SK-MEL-5 (cell line): ENCODE measurements at regions not wholly inside any gene's neighbourhood (a gene's known extent, or its start where the extent isn't known, plus 50 kb on each side); places are given as distances from the start of the nearest gene placed in this dataset.

Experiments
- DNase-seq: peaks from one replicate; pipeline ENCODE4 v3.0.0-alpha.2; 2016; ENCODE audit warnings: low read depth, low spot score
- in situ Hi-C: cut with HindIII; loops from 2 replicates; pipeline ENCODE4 v1.10.0; 2016; ENCODE audit warnings: low sequenced_read_pairs, high pct_unique_total_duplicates, low pct_unique_long_range_greater_than_20kb

DNA sequence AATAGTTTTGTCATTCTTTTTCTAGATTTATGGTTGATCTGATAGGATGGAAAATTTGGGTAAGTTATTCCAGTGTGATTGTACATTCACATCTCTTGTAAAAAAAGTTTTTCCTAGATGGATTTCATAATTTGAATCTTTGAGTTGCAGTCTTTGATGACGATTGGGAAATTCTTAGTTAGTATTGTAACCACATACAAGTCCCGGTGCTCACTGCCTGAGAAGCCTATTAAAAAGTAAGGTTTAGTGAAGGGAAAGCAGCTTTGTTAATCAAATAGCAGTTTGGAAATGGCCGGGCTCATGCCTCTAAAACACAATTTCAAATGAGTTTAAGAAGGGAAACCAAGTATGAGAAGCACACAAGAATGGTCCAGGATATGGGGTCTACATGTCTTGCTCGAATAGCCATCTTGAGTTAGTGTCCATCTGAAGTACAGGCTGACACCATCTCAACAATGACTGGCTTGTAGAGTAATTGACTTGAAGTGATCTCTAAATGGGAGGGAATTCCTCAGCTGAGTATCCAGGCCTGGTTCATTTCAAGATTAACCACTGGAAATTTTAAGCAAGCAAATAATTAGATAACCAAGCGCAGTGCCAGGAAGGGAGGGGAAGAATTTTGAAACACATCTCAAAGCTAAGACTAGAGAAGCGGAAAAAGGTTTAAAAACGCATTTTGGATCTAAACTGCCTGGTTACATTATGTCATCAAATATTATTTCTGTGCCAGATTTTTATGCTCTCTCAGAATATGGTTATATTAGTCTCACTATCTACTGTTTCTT is 1145.6 kb upstream of the MIR17HG start:
- no peak for DNase-seq
- in situ Hi-C loops, result no loop called here

DNA sequence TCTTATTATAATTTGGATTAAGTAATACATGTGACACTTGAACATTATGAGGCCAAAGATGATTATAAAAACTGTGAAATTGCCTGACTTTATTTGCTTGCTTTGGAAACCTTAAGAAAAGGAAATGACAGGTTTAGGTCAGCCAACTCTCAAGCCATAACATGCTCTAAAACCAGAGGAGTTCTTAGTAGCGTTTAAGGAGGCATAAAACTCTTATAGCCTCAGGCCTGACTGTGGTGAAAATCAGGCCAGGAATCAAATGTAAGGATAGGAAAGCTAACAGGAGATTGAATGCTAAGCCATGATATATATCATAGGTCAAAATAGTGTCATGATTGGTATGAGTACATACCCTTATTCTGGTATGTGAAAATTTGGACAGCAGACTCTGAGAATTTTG is 1142.4 kb upstream of the MIR17HG start:
- DNase-seq, result no peak
- in situ Hi-C loops, result no loop called here

DNA sequence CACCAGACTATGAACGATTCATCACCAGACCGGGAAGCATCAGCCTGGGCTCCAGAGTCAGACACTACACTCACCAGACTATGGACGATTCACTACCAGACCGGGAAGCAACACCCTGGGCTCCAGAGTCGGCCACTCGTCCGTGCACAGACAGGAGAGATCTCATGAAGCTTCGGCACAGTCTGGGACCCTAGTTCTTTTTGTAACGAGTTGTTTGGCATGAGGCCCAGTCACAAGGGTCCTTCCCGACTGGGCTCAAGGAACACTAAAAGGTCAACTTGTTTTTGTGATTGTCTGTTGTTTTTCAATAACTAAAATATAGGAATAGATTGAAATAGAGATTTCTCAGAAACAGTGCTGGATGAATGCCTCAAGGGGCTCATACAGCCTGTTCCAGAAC is 1141.6 kb upstream of the MIR17HG start:
- in situ Hi-C loops, result no loop called here
- peak; percentile 17 for DNase-seq

DNA sequence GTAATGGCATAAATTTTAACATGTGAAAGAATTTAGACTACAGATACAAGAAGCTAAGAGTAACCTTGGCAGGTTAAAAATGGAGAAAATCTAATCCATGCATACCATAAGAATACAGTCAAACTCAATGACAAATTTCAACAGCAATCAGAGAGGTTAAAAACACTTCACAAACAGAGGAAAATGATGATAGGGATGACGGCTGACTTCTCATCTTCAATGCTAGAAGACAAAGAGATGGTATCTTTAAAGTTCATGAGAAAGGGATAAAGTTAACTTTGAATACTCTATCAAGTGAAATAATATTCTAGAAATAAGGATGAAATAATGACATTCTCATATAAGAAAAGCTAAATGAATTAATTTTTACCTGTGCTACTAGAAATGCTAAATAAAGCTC is 1130.2 kb upstream of the MIR17HG start:
- in situ Hi-C loops, result no loop called here
- no peak for DNase-seq

DNA sequence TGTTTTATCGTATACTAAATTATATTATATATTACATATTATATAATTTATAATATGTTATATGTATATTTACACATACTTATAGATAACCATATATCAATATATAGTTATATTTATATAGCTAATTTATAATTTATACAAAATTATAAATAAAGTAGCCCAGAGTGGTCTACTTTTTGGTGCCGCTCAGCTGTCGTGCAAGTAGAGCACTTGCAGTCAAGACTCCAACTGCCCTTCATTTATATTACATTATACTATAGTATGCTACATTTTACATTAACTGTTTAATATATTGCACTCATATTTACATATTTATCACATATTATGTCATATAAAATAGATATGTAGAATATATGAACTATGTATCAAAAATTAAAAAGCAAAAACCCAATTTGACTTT is 1124.7 kb upstream of the MIR17HG start:
- no peak for DNase-seq
- in situ Hi-C loops, result no loop called here

DNA sequence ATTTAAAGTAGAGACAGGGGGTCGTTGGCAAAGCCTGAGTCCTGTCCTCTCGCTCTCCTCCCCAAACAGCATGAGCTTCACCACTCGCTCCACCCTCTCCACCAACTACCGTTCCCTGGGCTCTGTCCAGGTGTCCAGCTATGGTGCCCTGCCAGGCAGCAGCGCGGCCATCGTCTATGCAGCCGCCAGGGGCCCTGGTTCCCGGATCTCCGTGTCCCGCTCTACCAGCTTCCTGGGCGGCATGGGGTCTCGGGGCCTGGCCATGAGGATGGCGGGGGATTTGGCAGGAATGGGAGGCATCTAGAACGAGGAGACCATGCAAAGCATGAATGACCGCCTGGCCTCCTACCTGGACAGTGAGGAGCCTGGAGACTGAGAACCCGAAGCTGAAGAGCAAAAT is 1117.2 kb upstream of the MIR17HG start:
- in situ Hi-C loops, result no loop called here

DNA sequence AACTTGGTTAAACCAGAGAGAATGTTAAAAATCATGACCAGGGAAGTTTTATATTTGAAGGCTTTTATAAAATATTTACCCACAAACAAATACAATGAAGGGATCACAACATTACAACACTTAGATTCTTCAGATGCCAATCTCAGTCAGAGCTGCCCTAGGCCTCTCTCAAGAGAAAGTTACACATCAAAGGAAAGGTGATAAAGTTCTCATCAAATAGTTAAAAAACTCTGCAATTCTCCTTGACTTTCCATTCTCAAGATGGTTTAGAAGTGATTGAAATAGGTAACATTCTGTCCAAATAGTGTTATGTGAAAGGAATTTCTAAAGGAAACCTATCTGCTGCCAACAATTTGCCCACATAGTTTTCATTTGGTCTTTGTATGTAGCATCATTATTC is 1115.2 kb upstream of the MIR17HG start:
- in situ Hi-C loops, result no loop called here
- no peak for DNase-seq

More for the DNA sequence above, 1117.2 kb upstream of the MIR17HG start:
- DNase-seq, result no peak

DNA sequence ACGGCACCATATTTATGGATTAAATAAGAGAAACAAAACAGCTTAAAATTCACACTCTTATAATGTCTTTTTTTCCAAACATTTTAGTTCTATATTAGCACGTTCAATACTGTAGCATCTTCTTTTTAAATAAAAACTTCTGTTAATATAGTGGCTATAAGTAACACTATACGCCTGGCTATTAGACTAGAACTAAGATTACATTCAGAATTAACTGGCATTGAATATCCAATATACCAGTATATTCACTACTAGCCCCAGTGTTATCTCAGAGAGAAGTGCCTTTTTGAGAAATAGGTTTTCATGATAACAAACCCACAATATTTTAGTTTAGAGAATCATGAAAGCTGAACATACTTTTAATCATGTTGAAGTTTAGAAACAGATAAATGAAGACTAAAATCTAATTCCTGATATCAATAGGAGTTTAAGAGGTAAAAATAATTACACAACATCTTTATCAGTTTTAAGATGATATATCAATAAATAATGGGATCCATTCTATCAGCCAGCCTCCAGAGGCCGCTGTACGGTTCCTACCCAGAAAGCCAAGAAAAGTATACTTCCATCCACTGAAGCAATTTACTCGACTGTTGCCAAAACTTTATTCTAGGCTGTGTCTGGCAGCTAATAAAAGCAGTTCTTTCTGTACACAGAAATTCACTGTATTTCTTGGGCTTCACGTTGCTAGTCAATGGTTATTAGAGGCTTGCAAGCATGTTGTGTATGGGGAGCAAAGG is 1113.4 kb upstream of the MIR17HG start:
- peak; percentile 47 for DNase-seq
- in situ Hi-C loops, result no loop called here

DNA sequence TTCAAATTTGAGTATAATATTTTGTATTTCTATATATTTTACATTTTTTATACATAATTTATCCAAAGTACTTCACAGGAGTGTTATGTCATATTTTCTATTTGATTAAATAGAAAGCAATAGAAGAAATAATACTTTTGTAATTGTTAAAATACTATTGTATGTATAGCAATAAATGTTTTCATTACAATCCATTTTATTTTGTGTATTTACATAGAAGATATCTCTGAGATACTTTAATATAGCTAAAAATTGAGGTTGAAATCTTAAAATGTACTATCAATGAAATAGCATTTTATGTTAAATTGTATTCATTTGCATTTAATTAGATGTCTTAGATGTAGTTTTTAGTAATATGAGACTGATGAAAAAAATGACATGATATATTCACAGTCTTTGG is 1109.6 kb upstream of the MIR17HG start:
- DNase-seq, result no peak
- in situ Hi-C loops, result no loop called here

DNA sequence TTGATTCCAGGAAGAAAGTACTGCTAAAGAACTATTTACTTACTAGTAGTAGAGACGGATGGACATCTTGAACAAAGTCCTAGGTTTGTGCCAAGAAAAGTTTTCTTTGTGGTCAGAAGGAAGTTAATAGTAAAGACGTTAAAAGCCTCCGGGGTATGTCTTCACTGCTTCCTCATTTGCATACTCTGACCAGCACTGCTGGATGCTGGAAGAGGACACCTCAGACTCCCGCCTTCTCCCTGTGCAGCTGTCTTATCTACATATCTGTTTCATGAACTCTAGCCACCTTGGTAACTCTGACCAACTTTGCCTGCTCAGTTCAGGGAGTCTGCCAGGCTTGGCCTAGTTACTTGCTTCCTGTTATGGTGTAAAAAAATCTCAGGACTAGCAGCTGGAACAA is 1109.1 kb upstream of the MIR17HG start:
- DNase-seq, result peak; percentile 23

DNA sequence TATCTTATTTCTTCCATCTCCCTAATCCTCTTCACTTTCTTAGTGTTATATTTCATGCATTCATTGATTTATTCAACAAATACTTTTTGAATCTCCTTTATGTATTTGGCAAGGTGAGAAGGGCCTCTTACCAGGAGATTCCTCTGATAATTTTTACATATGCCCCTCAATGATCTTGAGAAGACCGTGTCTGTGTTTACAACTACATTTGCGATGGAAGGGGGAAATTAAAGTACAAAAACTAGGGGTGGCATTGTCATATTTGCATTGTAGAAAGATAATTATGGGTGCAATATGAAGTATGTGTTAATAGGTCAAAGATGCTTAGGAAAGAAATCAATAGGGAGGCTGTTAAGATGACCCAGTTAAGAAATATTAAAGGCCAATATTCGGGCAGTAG is 1108.4 kb upstream of the MIR17HG start:
- in situ Hi-C loops, result no loop called here
- no peak for DNase-seq

More for the DNA sequence above, 1109.1 kb upstream of the MIR17HG start:
- in situ Hi-C loops, result no loop called here

DNA sequence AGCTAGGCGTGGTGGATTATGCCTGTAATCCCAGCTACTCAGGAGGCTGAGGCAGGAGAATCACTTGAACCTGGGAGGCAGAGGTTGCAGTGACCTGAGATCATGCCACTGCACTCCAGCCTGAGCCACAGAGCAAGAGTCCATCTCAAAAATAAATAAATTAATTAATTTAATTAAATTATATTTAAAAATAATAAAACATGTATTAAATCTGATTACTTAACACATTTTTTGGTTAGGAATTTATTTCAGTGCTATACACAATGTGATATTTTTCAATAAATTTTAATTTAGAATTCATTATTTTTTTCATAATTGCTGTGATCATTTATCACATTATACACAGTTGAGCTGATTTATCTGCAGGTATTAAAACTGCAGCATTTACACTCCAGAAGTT is 1101.5 kb upstream of the MIR17HG start:
- in situ Hi-C loops, result no loop called here
- no peak for DNase-seq

DNA sequence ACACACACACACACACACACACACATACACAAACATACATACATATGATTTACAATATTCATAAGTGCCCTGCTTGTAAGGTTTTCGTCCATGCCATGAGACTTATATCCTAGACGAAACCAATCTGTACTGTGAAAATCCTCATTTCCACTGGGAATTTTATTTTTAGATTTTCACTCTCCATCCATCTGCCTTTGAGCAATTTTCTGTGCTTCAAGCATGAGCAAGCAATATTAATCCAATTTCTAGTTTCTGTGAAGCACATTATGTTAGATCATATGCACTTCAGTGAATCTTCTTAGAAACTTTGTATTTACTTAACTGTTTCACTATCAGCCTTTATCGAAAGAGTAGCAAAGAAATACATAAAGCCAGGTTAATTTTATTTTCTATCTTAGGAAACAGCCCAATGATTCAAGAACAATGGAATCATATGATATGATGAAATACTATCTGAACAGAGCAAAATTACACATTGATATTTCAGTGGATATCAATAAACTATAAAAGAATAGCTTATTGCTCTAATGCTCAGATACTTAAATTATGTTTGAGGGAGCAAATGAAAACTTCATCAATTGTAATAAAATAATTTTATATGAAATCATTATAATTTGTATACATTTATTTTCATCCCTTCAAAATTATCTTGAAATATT is 1100.7 kb upstream of the MIR17HG start:
- DNase-seq, result no peak
- in situ Hi-C loops, result no loop called here

DNA sequence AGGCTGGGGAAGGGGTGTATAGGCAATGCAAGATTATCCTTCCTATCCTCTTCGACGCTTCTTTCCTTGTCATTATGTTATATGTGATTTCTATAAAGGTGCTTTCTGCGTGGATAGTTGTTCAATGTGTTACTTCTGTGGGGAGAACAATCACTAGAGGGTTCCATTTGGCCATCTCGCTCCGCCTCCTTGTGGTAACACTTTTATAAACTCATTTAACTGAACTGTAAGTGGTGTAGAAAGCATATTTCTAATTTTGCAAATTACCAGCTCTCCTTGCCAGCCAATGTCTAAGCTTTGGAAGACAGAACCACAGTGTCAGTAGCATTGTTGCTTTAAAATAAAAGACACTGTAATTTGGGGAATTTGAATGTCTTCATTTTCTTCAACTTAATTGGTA is 1093.7 kb upstream of the MIR17HG start:
- no peak for DNase-seq
- in situ Hi-C loops, result no loop called here

DNA sequence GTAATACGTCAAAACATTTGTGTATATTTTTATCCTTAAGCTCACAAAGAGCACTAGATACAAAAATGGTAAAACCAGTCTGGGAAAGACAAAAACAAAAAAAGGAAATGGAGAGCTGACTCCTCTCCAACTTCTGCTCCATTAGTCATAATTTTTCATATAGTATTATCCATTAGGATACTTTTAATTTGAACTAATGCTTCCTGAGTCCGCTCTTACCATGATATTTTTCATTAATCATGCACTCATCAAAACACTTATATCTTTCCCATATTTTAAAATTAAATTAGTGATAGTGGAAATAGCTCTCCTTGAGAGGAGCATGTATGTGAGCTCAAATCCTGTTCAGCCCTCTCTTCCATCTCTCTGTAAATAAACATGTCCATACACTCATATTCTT is 1093.0 kb upstream of the MIR17HG start:
- no peak for DNase-seq
- in situ Hi-C loops, result no loop called here

DNA sequence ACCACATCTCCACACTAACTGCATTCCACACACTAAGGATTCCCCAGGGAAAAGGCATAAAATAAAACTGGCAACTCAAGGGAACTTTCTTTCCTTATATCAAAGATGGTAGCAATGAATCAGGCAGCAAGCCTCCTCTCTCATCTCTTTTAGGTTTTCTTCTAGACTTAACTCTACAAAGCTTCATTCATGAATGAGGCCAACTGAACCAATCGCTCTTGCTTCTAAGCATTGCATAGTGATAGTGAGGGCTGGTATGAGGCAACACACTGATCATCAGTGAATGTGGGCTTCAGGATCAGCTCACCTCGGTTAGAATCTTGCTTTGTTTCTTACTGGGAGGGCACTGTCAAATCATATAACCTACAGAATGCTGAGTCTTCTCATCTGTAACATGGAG is 1090.7 kb upstream of the MIR17HG start:
- DNase-seq, result no peak
- in situ Hi-C loops, result no loop called here

DNA sequence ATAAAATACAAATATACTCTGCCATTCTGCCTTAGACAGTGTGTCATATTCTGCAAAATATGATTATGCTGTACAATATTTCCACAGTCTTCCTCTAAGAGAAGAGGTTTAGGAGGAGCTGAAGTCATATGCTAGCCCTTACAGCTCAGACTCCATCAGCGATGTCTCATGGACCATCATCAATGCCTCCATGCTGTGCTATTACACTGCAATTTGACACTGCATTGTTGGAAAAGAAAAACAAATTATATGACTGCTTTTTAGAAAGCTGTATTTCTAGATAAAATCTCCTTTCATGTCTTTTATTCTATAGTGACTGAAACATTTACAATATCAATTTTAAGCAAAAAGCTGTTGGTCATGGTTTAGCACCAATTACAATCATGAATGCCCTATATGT is 1089.4 kb upstream of the MIR17HG start:
- in situ Hi-C loops, result no loop called here
- no peak for DNase-seq

DNA sequence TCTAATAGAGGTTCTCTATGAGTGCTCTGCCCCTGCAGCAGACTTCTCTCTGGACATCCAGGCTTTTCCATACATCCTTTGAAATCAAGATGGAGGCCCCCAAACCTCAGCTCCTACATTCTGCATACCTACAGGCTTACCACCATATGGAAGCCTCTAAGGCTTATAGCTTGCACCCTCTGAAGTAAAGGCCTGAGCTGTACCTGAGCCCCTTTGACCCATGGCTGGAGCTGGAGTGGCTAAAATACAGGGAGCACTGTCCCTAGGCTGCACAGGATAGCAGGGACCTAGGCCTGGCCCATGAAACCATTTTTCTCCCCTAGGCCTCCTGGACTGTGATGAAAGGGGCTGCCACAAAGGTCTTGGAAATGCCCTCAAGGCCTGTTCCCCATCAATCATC is 1086.1 kb upstream of the MIR17HG start:
- in situ Hi-C loops, result no loop called here

DNA sequence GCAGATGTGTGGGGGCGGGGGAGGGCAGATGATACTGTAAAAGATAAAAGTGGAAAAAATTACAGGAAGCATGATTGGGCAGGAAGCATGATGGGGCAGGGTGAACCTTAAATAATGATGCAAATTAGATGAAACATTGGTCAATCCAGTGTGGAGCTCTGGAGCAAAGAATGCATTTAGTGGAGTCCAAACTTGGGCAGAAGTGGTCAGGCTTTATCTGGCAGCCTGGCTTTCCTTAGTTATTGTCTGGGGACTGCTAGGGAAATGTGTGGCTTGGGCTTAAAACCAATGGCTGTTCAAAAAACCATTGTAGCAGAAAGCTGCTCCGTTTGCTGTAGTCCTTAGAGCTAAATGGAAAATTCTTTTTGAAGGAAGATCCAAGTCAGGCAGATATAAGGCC is 1077.3 kb upstream of the MIR17HG start:
- in situ Hi-C loops, result no loop called here
- DNase-seq, result no peak

More for the DNA sequence above, 1086.1 kb upstream of the MIR17HG start:
- DNase-seq, result no peak
